HG03060 (cell line): ENCODE measurements at regions not wholly inside any gene's neighbourhood (a gene's known extent, or its start where the extent isn't known, plus 50 kb on each side); places are given as distances from the start of the nearest gene placed in this dataset.

ENCODE experiments used
- ATAC-seq: cut with Tn5 transposase; IDR thresholded peaks from one replicate; pipeline ENCODE4 v1.9.1; 2021; ENCODE audit warnings: low read depth, moderate number of reproducible peaks; ENCODE audit not compliant: unreplicated experiment

GRCh38 chr16:49048557-49048956 is 233.1 kb downstream of the CBLN1 start:
- no peak for ATAC-seq

- no peak for ATAC-seq
Observed at GRCh38 chr16:49036126-49036525, 245.5 kb downstream of the CBLN1 start.

DNA sequence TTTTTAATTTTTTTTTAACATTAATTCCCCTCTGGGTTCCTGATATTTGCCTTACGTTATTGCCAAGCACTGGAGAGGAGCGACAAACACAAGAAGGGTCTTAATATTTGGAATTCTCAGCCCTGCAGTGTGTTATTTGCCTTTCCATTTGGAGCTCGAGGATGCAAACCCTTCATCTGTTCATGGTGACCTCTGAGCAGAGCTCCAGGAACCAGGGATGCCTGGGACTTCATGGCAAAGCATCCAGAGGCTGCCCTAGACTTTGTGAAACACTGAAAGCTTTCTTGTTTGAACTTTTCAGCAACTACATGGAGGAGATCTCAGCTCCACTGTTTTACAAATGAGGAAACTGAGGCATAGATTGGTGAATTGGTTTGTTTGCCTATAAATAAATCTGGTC is 254.2 kb downstream of the CBLN1 start:
- ATAC-seq: no peak

- no peak for ATAC-seq
Observed at GRCh38 chr16:49026566-49027181, 255.0 kb downstream of the CBLN1 start.

DNA sequence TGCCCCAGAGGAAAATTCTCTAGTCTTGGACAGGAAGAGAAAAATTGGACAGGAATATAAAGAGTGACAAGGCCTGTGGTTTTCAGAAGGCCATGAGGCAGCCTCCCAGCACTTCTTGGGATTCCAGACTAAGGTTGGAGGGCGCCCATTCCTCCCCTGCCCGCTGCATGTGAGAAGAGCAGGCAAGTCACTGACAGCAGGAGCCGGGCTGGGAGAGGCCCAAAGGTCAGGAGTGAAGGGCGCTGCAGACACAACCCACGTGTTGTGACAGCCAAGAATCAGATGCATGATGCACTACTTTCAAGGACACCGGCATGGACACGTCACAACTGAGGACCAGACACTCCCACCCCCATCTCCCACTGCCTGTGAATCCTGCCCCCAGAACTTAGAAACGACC is 256.7 kb downstream of the CBLN1 start:
- ATAC-seq: no peak

DNA sequence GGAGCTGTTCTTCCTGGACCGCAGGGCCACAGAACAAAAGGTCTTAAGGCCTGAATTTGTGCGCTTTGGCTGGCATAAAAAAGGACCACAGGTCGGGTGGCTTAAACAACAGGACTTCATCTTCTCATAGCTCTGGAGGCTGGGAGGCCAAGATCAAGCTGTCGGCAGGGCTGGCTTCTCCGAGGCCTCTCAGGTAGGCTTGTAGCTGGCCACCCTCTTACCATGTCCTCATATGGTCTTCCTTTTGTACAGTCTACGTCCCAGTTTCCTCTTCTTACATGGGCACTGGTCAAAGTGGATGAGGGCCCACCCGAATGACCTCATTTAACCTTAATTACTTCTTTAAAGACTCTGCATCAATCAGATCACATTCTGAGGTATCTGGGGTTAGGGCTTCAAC is 257.6 kb downstream of the CBLN1 start:
- ATAC-seq: no peak

- ATAC-seq: no peak
Observed at GRCh38 chr16:49023050-49023449, 258.6 kb downstream of the CBLN1 start.

- ATAC-seq: no peak
Observed at GRCh38 chr16:49022351-49022963, 259.2 kb downstream of the CBLN1 start.

DNA sequence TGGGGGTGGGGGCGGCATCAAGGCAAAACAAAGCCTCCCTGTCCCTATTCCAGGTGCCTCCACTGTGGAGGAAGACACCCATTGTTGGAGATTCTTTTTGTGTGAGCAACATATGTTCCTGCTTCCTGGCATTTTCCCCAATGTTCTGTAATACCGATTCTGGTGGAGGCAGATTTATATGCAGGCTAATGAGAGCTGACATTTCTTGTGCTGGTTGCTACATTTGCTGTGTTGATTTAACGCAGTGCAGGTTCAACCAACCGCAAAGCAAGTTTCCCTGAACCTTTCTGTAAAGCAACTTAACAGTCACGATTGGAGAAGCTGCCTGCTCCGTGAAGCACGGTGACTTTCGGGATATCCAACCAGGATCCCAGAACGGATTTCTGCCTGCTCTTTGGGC is 260.5 kb downstream of the CBLN1 start:
- no peak for ATAC-seq

DNA sequence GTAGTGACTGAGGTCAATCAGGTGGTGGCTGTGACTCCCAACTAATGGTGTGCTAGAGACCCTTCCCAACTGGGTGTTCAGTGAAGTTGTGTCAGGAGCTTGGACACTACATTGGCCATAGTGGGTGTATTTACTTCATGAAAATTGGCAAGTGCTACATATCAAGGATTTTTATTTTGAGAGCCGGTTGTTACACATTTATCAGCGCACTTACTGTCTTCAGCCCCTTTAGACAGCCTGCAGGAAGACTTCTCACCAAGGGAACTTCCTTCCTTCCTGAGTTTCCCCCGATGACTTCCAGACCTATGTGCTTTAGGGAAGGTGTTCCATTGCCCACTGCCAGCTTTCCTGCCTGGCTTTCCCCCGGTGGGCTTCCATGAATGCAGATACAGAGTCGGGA is 261.2 kb downstream of the CBLN1 start:
- ATAC-seq: no peak

GRCh38 chr16:49019831-49020230 is 261.8 kb downstream of the CBLN1 start:
- ATAC-seq: no peak

DNA sequence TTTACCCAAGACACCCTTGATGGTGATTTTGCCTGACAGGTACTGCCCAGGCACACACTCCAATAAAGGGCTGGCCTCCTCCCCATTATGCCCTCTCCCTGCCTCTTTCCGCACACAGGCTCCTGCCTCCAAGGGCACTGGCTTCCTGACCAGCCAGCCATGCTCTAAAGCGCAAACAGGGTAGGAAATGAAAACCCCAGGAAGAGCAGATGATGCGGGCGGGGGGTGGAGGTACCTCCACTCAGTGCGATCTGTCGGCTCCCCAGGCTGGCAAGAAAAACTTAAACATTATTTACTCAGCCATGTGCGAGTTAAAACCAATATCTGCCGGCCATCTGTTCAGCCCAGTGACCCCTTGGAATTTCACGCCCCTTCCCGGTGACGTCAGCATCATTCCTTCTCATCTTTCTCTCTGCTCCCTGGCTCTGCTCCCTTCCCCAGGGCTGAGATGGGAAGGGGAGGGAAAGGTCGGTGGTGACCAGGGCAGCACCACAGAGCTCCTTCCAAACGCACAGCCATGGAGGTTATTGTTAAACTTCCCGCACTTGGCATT is 262.5 kb downstream of the CBLN1 start:
- no peak for ATAC-seq

DNA sequence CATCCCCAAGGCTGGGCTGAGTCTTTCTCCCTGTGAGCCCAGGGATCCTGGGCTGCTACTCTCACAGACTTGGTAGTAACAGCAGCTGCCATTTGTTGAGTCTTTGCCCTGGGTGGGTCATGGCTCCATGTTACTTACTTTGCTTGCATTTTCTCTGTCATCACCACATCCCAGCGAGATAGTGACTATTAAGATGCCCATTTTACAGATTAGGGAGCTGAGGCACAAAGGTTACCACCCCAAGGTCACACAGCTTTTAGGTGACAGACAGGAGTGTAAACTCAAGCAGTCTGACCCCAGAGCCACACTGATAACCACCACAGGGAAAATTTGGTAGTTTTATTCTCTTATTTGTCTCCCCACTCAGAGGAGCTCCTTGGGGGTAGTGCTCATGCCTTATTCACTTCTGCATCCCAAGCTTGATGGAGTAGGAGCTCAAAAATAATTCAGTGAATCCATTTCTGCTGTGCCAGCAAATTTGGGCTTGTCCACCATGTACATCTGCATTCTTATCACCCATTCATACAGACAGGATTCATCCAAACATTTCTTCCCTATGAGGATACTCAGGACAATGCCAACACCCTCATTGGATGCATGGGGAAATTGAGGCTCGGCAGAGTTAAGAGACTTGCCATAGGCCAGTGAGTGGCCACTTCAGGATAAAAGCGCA is 263.2 kb downstream of the CBLN1 start:
- no peak for ATAC-seq

GRCh38 chr16:49017501-49017900 is 264.1 kb downstream of the CBLN1 start:
- ATAC-seq: no peak

- no peak for ATAC-seq
Observed at GRCh38 chr16:49016461-49016860, 265.2 kb downstream of the CBLN1 start.

- no peak for ATAC-seq
Observed at GRCh38 chr16:49015225-49015592, 266.4 kb downstream of the CBLN1 start.

DNA sequence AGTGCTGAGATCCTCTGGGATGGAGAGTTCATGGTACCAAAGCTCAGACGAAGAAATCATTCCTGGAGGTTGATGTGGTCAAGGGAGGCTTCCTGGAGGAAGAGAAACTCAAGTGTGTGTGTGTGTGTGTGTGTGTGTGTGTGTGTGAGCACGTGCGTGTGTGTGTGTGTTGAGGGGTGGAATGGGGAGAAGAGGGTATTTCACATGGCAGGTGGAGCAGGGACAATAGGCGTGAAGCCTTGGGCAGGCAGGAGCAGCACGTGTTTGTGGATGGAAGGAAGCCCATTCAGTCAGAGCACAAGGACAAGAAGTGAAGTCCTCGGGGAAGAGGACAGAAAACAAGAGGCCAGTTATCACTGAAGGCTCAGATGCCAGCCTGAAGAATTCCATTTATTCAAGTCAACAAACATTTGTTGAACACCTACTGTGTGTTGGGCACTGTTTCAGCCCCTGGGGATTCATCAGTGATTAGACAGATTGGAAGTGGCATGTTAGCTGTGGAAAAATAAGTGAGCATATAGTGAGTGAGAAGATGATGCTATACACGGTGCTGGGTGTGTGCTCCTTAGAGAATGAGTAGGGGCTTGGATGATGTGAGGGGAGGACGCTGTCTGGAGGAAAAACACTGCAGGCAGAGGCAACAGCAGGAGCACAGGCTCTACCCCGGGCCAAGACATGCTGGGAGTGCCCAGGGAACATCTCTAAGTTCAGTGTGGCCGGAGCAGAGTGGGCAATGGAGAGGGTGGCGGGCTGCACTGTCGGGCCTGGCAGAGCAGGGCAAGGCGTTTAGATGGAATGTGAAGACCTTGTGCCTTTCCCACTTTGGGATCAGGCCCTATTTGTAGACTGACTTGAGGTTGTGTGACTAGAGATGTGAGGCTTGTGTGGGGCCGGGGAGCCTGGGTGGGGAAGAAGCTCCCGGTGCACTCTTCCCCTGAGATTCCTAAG is 267.1 kb downstream of the CBLN1 start:
- no peak for ATAC-seq

DNA sequence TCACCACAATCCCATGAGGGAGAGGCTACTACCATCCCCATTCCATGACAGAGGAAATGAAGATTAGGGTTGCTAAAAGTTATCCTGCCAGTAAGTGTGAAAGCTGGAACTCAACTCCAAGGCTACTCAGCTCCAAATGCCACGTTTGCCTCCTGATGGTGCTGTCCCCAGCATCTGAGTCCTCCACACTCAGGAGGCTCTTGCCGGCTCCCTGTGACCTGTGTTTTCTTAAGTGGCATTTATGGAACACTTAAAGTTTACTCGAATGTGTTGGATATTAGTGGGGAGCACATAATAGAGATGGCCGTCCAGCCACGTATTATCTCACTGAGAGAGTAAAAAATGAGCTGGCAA is 267.9 kb downstream of the CBLN1 start:
- no peak for ATAC-seq

DNA sequence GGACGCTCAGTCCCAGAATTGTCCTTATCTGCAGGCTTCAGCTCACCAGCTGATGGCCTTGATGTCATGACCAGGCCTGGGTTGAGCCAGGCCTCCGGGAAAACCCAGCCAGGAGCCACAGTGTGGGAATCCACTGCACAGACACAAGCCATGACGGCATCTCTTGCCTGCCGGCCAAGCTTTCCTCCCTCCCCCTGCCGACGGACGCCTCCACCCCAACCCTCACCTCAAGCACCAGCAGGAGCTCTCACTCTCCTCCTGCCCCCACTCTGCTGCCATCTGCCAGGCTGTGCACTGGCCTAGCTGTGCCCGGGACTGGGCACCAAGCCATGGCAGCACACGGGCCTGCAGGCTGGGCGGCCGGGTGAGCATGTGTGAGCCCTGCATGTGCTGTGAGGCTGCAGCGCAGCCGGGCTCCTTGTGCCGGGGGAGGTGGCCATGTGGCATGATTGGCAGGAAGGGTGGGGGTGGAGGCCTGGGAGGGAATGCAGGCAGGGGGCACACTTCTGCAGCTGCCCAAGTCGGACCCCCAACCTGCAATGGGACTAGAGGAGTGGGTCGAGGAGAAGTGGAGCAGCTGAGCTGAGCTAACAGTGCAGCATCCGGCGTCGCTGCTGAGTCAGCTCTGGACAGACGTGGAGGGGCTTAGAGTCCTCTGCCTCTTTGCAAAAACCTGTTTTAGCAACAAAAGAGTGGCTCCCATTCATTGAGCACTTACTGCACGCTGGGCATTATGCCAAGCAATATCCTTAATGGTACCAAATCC is 268.5 kb downstream of the CBLN1 start:
- no peak for ATAC-seq

- no peak for ATAC-seq
Observed at GRCh38 chr16:49011901-49012300, 269.7 kb downstream of the CBLN1 start.
